Vagina (tissue), 2 donors: ENCODE measurements at regions not wholly inside any gene's neighbourhood (a gene's known extent, or its start where the extent isn't known, plus 50 kb on each side); places are given as distances from the start of the nearest gene placed in this dataset.

ENCODE experiments used
- POLR2AphosphoS5 ChIP-seq, 2 donors: sonication (generic); formaldehyde crosslinking; IDR thresholded peaks; one replicate each; pipeline ENCODE4 v1.9.0; 2017; ENCODE audit warnings: antibody characterized with exemption in 2 of 2, mild to moderate bottlenecking in 2 of 2, low read depth in 1 of 2; ENCODE audit not compliant: insufficient read depth in 1 of 2
- TF ChIP-seq, protein P1 (sequence below), 3 experiments: fragments of 450-650 bp in 2 of 3; fragments of 200-600 bp in 1 of 3; sonication (generic) in 1 of 3; IDR thresholded peaks; one replicate each; pipeline ENCODE4 v1.5.1; 2017 to 2019; ENCODE audit warnings: antibody characterized with exemption in 3 of 3, mild to moderate bottlenecking in 2 of 3, moderate library complexity in 2 of 3

DNA sequence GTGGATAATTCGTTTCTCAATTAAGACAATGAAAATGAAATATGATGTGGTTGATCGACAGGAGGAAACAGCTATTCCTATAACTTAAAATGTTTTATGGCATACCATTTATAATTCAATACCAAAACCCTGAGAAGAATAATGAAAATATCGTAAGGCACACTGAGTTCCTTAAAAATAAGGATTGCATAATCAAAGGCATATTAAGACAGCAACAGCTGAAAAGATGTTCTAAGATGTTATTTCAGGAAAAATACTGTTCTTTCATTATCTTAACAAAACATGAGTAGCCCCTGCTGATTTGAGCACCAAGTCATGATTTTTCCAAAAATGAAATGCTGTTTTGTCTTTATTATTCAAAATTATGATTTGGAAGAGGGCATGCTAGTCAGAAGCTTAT lies 189.4 kb upstream of the ALG10 start:
- TF ChIP-seq, protein P1, sequence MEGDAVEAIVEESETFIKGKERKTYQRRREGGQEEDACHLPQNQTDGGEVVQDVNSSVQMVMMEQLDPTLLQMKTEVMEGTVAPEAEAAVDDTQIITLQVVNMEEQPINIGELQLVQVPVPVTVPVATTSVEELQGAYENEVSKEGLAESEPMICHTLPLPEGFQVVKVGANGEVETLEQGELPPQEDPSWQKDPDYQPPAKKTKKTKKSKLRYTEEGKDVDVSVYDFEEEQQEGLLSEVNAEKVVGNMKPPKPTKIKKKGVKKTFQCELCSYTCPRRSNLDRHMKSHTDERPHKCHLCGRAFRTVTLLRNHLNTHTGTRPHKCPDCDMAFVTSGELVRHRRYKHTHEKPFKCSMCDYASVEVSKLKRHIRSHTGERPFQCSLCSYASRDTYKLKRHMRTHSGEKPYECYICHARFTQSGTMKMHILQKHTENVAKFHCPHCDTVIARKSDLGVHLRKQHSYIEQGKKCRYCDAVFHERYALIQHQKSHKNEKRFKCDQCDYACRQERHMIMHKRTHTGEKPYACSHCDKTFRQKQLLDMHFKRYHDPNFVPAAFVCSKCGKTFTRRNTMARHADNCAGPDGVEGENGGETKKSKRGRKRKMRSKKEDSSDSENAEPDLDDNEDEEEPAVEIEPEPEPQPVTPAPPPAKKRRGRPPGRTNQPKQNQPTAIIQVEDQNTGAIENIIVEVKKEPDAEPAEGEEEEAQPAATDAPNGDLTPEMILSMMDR (IDR thresholded peaks at IDR 0.05), result no peak
- TF ChIP-seq POLR2AphosphoS5 (IDR thresholded peaks at IDR 0.05; ENCODE audit: insufficient read depth in 1 of 2, low read depth in 1 of 2), result no peak
